AG09309 (cell line): ENCODE measurements at regions not wholly inside any gene's neighbourhood (a gene's known extent, or its start where the extent isn't known, plus 50 kb on each side); places are given as distances from the start of the nearest gene placed in this dataset.
"Not testable (repeated sequence)": the region's sequence is repeated elsewhere in the genome, so short reads cannot be mapped to it uniquely, and the experiment has no call there.

ENCODE experiments used
- DNase-seq: peaks from one replicate; pipeline ENCODE4 v3.0.0-alpha.2; 2010; ENCODE audit warnings: low read depth
- H3K4me3 ChIP-seq: 2 replicates; pipeline ENCODE4 v1.5.1; 2011; ENCODE audit warnings: mild to moderate bottlenecking, low read depth, low read length, moderate library complexity; ENCODE audit not compliant: control insufficient read depth
- TF ChIP-seq, protein P1 (sequence below): IDR thresholded peaks from 2 replicates; pipeline ENCODE4 v1.5.1; 2011; ENCODE audit warnings: mild to moderate bottlenecking, low read depth, low read length, inconsistent platforms; ENCODE audit not compliant: insufficient read depth, control insufficient read depth; ENCODE audit errors: missing control alignments

DNA sequence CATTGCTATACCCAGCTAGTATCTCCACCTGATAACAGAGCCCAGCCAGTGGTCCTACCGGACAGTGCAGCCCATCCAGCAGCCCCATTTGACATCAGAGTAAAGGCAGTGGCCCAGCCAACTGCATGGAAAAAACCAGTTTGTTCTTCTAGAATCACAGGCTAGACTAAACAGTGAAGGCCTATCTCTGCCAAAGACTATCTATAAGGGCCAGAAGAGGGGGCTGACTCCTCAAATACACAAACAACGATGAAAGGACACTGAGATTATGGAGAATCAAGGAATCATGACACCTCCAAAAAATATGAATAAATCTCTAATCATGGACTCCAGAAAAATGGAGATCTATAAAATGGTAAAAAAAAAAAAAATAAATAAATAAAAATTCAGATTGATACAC is 546.4 kb upstream of the HTR2C start:
- H3K4me3 ChIP-seq: no peak overlapping the region
- DNase-seq: no peak
- TF ChIP-seq, protein P1, sequence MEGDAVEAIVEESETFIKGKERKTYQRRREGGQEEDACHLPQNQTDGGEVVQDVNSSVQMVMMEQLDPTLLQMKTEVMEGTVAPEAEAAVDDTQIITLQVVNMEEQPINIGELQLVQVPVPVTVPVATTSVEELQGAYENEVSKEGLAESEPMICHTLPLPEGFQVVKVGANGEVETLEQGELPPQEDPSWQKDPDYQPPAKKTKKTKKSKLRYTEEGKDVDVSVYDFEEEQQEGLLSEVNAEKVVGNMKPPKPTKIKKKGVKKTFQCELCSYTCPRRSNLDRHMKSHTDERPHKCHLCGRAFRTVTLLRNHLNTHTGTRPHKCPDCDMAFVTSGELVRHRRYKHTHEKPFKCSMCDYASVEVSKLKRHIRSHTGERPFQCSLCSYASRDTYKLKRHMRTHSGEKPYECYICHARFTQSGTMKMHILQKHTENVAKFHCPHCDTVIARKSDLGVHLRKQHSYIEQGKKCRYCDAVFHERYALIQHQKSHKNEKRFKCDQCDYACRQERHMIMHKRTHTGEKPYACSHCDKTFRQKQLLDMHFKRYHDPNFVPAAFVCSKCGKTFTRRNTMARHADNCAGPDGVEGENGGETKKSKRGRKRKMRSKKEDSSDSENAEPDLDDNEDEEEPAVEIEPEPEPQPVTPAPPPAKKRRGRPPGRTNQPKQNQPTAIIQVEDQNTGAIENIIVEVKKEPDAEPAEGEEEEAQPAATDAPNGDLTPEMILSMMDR: no peak

DNA sequence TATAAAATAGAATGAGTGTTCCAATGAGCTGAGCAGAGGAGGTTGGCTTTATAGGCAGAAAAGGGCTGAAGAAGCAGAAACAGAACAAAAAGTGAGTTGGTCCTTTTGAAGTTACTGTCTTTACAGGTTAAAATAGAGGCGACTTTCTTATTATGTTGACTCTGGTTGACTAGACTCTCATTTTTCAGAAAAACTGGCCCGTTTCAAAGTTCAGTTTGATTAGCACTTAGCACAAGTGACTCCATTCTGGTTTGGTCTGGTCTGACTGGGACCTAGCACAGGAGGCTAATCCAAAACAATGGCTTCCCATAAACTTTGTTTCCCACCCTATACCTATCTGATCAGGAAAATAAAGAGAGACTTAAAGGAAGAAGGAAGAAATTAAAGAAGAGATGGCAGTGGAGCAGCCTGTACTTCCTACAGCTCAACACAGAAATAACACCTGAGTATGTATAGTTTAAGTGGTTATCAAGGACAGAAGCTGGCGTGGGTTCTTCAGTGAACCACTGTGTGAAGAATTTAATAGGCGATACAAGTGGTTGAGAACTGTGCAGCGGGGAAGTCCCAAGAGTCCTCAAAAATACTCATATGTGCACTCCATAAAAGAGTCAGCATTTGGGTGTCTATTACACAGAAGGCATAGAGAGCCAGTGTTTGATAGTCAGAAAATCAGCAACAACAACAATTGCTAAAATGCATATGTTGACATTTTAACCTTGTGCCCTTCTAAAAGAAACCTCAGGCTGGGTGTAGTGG is 554.8 kb upstream of the HTR2C start:
- TF ChIP-seq, protein P1: no peak
- H3K4me3 ChIP-seq: no peak overlapping the region
- no peak for DNase-seq

- no peak overlapping the region for H3K4me3 ChIP-seq
- TF ChIP-seq, protein P1: no peak
- DNase-seq: no peak
Observed at GRCh38 chrX:114017086-114017485, 566.8 kb upstream of the HTR2C start.

DNA sequence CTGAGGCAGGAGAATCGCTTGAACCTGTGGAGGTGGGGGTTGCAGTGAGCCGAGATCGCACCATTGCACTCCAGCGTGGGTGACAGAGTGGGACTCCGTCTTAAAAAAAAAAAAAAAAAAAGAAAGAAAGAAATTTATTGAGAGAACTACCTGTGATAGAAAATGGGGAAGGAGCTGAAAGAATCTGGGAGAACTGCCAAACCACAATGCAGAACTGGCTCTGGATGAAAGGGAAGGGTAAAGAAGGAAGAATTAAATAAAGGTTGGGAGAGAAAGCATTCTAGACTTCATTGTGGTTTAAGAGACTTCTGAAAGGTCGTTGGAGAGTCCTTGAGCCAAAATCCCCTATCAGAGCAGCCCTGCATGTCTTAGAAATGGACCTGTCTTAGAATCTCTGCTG is 567.9 kb upstream of the HTR2C start:
- H3K4me3 ChIP-seq: no peak overlapping the region
- TF ChIP-seq, protein P1: no peak
- no peak for DNase-seq

GRCh38 chrX:114006664-114007063 is 577.2 kb upstream of the HTR2C start:
- TF ChIP-seq, protein P1: no peak
- H3K4me3 ChIP-seq: no peak overlapping the region
- DNase-seq: no peak

GRCh38 chrX:113996781-113997180 is 587.1 kb upstream of the HTR2C start:
- TF ChIP-seq, protein P1: no peak
- no peak overlapping the region for H3K4me3 ChIP-seq
- no peak for DNase-seq

DNA sequence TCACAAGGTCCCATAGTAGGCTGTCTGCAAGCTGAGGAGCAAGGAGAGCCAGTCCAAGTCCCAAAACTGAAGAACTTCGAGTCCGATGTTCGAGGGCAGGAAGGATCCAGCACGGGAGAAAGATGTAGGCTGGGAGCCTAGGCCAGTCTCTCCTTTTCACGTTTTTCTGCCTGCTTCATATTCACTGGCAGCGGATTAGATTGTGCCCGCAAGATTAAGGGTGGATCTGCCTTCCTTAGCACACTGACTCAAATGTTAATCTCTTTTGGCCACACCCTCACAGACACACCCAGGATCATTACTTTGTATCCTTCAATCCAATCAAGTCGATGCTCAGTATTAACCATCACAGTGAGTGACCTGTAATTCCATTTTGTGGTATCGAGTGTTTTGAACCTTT is 592.2 kb upstream of the HTR2C start:
- not testable (repeated sequence) for H3K4me3 ChIP-seq, DNase-seq

GRCh38 chrX:113990669-113991068 is 593.2 kb upstream of the HTR2C start:
- DNase-seq, H3K4me3 ChIP-seq: not testable (repeated sequence)

GRCh38 chrX:113988315-113988935 is 595.5 kb upstream of the HTR2C start:
- H3K4me3 ChIP-seq, DNase-seq: not testable (repeated sequence)
